Stomach (tissue), 4 donors: ENCODE measurements at regions not wholly inside any gene's neighbourhood (a gene's known extent, or its start where the extent isn't known, plus 50 kb on each side); places are given as distances from the start of the nearest gene placed in this dataset.

Experiments used
- POLR2AphosphoS5 ChIP-seq, 3 donors: sonication (generic); formaldehyde crosslinking; IDR thresholded peaks; one replicate each; pipeline ENCODE4 v1.6.1; 2016; ENCODE audit warnings: antibody characterized with exemption in 3 of 3
- TF ChIP-seq, protein P1 (sequence below), 7 experiments: fragments of 450-650 bp in 4 of 7; fragments of 200-600 bp in 3 of 7; sonication (generic) in 3 of 7; IDR thresholded peaks; one replicate each; pipeline ENCODE4 v1.5.1; 2016 to 2019; ENCODE audit warnings: antibody characterized with exemption in 7 of 7, control low read depth in 2 of 7, mild to moderate bottlenecking in 1 of 7

DNA sequence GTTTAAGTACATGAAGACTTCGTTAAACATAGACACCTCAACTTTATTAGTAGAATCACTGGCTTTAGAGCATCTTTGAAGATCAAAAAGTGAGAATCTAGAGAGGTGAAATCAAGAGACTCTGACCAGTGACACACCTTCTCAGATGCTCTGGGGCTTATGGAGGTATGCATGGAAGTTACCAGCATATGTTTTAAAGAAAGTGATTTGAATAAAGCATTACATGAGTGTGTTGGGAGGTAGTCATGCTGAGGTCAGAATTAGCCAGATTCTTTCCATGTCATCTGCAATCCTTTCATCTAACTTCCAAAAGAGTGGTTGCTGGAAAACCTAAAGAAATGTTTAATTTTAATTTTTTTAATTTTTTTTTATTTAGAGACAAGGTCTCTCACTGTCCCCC lies 658.0 kb upstream of the GOLIM4 start:
- TF ChIP-seq, protein P1, sequence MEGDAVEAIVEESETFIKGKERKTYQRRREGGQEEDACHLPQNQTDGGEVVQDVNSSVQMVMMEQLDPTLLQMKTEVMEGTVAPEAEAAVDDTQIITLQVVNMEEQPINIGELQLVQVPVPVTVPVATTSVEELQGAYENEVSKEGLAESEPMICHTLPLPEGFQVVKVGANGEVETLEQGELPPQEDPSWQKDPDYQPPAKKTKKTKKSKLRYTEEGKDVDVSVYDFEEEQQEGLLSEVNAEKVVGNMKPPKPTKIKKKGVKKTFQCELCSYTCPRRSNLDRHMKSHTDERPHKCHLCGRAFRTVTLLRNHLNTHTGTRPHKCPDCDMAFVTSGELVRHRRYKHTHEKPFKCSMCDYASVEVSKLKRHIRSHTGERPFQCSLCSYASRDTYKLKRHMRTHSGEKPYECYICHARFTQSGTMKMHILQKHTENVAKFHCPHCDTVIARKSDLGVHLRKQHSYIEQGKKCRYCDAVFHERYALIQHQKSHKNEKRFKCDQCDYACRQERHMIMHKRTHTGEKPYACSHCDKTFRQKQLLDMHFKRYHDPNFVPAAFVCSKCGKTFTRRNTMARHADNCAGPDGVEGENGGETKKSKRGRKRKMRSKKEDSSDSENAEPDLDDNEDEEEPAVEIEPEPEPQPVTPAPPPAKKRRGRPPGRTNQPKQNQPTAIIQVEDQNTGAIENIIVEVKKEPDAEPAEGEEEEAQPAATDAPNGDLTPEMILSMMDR (IDR thresholded peaks at IDR 0.05), result no peak
- no peak for TF ChIP-seq POLR2AphosphoS5 (IDR thresholded peaks at IDR 0.05)
